H1 (cell line): ENCODE measurements at regions not wholly inside any gene's neighbourhood (a gene's known extent, or its start where the extent isn't known, plus 50 kb on each side); places are given as distances from the start of the nearest gene placed in this dataset.

Source experiments
- CTCF ChIA-PET: fragments of 300-600 bp; sonication (Branson Sonifier 250); formaldehyde crosslinking; loops from one replicate; lab custom pipeline; 2021; ENCODE audit not compliant: partially characterized antibody; lab: Charles Lee
- POLR2A ChIA-PET: fragments of 300-600 bp; sonication (Branson Sonifier 250); formaldehyde crosslinking; loops from one replicate; lab custom pipeline; 2021; ENCODE audit warnings: inconsistent platforms; ENCODE audit not compliant: partially characterized antibody; lab: Charles Lee
- DNase-seq, 2 experiments: peaks; one replicate each; pipeline versions ENCODE4 v3.0.0 to v3.0.0-alpha.2; 2010 to 2022; ENCODE audit warnings: low spot score in 2 of 2, low read depth in 1 of 2, mixed read lengths in 1 of 2
- FAIRE-seq: peaks from 2 replicates; lab custom pipeline; 2011; peaks lifted over from hg19 to GRCh38; lab: Jason Lieb, UNC
- H2AFZ ChIP-seq: 2 replicates; pipeline ENCODE4 v1.8.1; 2012; ENCODE audit warnings: low read length, inconsistent platforms
- H2AK5ac ChIP-seq: 2 replicates; pipeline ENCODE4 v1.6.1; 2013; ENCODE audit warnings: low read depth, low read length
- H2BK120ac ChIP-seq: replicated peaks from 2 replicates; pipeline ENCODE3; 2013; ENCODE audit warnings: low read depth, low read length, inconsistent platforms
- H2BK12ac ChIP-seq: 2 replicates; pipeline ENCODE4 v1.6.1; 2013; ENCODE audit warnings: low read depth, low read length
- H2BK15ac ChIP-seq: 2 replicates; pipeline ENCODE4 v1.6.1; 2013; ENCODE audit warnings: low read length
- H2BK20ac ChIP-seq: 2 replicates; pipeline ENCODE4 v1.6.1; 2013; ENCODE audit warnings: low read length
- H2BK5ac ChIP-seq: 2 replicates; pipeline ENCODE4 v1.6.1; 2013; ENCODE audit warnings: low read depth, low read length
- H3K14ac ChIP-seq: 2 replicates; pipeline ENCODE4 v1.6.1; 2013; ENCODE audit warnings: inconsistent platforms; ENCODE audit not compliant: insufficient read length
- H3K18ac ChIP-seq: 2 replicates; pipeline ENCODE4 v1.6.1; 2013; ENCODE audit warnings: low read length; ENCODE audit errors: extremely low read depth
- H3K23ac ChIP-seq: 2 replicates; pipeline ENCODE4 v1.6.1; 2013; ENCODE audit warnings: inconsistent platforms; ENCODE audit not compliant: insufficient read length
- H3K23me2 ChIP-seq: 2 replicates; pipeline ENCODE4 v1.6.1; 2013; ENCODE audit warnings: low read depth, low read length
- H3K27ac ChIP-seq: 2 replicates; pipeline ENCODE4 v1.6.1; 2011; ENCODE audit warnings: low read depth, low read length, inconsistent platforms
- H3K27me3 ChIP-seq, 4 experiments: replicated peaks in 1 of 4; 1 replicate in 1 of 4; 2 replicates in 3 of 4; pipeline versions ENCODE4 v1.6.1 to v1.8.1; 2011 to 2013; ENCODE audit warnings: low read length in 3 of 4, mild to moderate bottlenecking in 3 of 4, inconsistent platforms in 2 of 4, mixed read lengths in 2 of 4, moderate library complexity in 1 of 4; ENCODE audit not compliant: control insufficient read depth in 3 of 4, insufficient read depth in 3 of 4; ENCODE audit errors: extremely low read depth in 1 of 4
- H3K36me3 ChIP-seq, 4 experiments: 2 replicates each; pipeline versions ENCODE4 v1.6.1 to v1.8.1; 2011 to 2013; ENCODE audit warnings: mild to moderate bottlenecking in 4 of 4, low read length in 3 of 4, moderate library complexity in 2 of 4, control low read depth in 1 of 4, inconsistent platforms in 1 of 4; ENCODE audit not compliant: insufficient read depth in 4 of 4, control insufficient read depth in 2 of 4
- H3K4ac ChIP-seq: replicated peaks from 2 replicates; pipeline ENCODE3; 2013; ENCODE audit warnings: low read length, low read depth, mixed read lengths, inconsistent platforms; ENCODE audit not compliant: insufficient read length
- H3K4me1 ChIP-seq, 4 experiments: replicated peaks in 1 of 4; 1 replicate in 1 of 4; 2 replicates in 3 of 4; pipeline versions ENCODE4 v1.6.1 to v1.8.1; 2011 to 2013; ENCODE audit warnings: low read length in 3 of 4, inconsistent platforms in 2 of 4, mixed read lengths in 1 of 4; ENCODE audit not compliant: insufficient read depth in 4 of 4, control insufficient read depth in 3 of 4
- H3K4me2 ChIP-seq, 2 experiments: 2 replicates each; pipeline versions ENCODE4 v1.6.1 to v1.8.1; 2011 to 2013; ENCODE audit warnings: low read depth in 2 of 2, low read length in 2 of 2, control low read depth in 1 of 2, inconsistent platforms in 1 of 2, mild to moderate bottlenecking in 1 of 2; ENCODE audit not compliant: insufficient read depth in 1 of 2
- H3K4me3 ChIP-seq, 4 experiments: fragments of 200-600, 300-600 bp in 1 of 4; sonication (generic), shearing (Covaris generic), sonication (Bioruptor Twin) in 1 of 4; 2 replicates each; pipeline versions ENCODE4 v1.5.1 to v1.8.1; 2011 to 2016; ENCODE audit warnings: low read length in 4 of 4, low read depth in 3 of 4, control low read depth in 2 of 4, inconsistent platforms in 2 of 4, mild to moderate bottlenecking in 2 of 4, mixed read lengths in 1 of 4, moderate library complexity in 1 of 4; ENCODE audit not compliant: insufficient read depth in 2 of 4; ENCODE audit errors: extremely low read depth in 1 of 4
- H3K56ac ChIP-seq: replicated peaks from 2 replicates; pipeline ENCODE3; 2013; ENCODE audit warnings: low read depth, mild to moderate bottlenecking, mixed read lengths, low read length, inconsistent platforms; ENCODE audit not compliant: insufficient read length
- H3K79me1 ChIP-seq: 2 replicates; pipeline ENCODE4 v1.6.1; 2013; ENCODE audit warnings: low read depth, low read length, control low read depth
- H3K79me2 ChIP-seq, 2 experiments: 2 replicates each; pipeline versions ENCODE4 v1.6.1 to v1.8.1; 2012 to 2013; ENCODE audit warnings: low read length in 2 of 2, mild to moderate bottlenecking in 2 of 2, inconsistent platforms in 1 of 2; ENCODE audit not compliant: insufficient read depth in 2 of 2, control insufficient read depth in 1 of 2
- H3K9ac ChIP-seq, 4 experiments: replicated peaks in 1 of 4; 1 replicate in 1 of 4; 2 replicates in 3 of 4; pipeline versions ENCODE4 v1.6.1 to v1.8.1; 2011 to 2013; ENCODE audit warnings: low read depth in 3 of 4, low read length in 3 of 4, control low read depth in 2 of 4, mild to moderate bottlenecking in 2 of 4, moderate library complexity in 2 of 4, inconsistent platforms in 1 of 4; ENCODE audit errors: extremely low read depth in 1 of 4
- H3K9me3 ChIP-seq, 2 experiments: 2 replicates each; pipeline versions ENCODE4 v1.6.1 to v1.8.1; 2012 to 2013; ENCODE audit warnings: mild to moderate bottlenecking in 2 of 2, moderate library complexity in 2 of 2, control low read depth in 1 of 2, inconsistent platforms in 1 of 2, low read depth in 1 of 2, low read length in 1 of 2, mixed read lengths in 1 of 2; ENCODE audit not compliant: insufficient read depth in 2 of 2
- H4K20me1 ChIP-seq, 2 experiments: replicated peaks in 1 of 2; 2 replicates each; pipeline versions ENCODE3 to v1.8.1; 2011 to 2013; ENCODE audit warnings: inconsistent platforms in 2 of 2, low read length in 2 of 2, mild to moderate bottlenecking in 1 of 2; ENCODE audit not compliant: insufficient read depth in 2 of 2, control insufficient read depth in 1 of 2
- H4K5ac ChIP-seq: 2 replicates; pipeline ENCODE4 v1.6.1; 2013; ENCODE audit warnings: low read length, low read depth, mixed read lengths, inconsistent platforms; ENCODE audit not compliant: insufficient read length
- H4K8ac ChIP-seq: 2 replicates; pipeline ENCODE4 v1.8.0; 2013; ENCODE audit warnings: mild to moderate bottlenecking, moderate library complexity, low read length, inconsistent platforms; ENCODE audit not compliant: insufficient read depth; ENCODE audit errors: extremely low read depth
- H4K91ac ChIP-seq: replicated peaks from 2 replicates; pipeline ENCODE3; 2013; ENCODE audit warnings: low read length, mixed read lengths, inconsistent platforms; ENCODE audit not compliant: insufficient read length
- BRCA1 ChIP-seq: IDR thresholded peaks from 2 replicates; pipeline ENCODE4 v1.6.1; 2012; ENCODE audit warnings: low read depth, low read length, improper control_type of control experiment
- CHD2 ChIP-seq: IDR thresholded peaks from 2 replicates; pipeline ENCODE4 v1.6.1; 2012; ENCODE audit warnings: low read length, improper control_type of control experiment
- WGBS, 2 experiments: shearing (Covaris generic) in 1 of 2; methylation state at CpG; one replicate each; pipeline versions ENCODE4 v1.1.6 to v1.1.7; 2013 to 2015; ENCODE audit warnings: low lambda C conversion rate in 2 of 2, mixed read lengths in 2 of 2, inconsistent platforms in 1 of 2, low coverage in 1 of 2, missing lambda C conversion rate in 1 of 2; ENCODE audit not compliant: insufficient replicate concordance in 2 of 2, insufficient coverage in 1 of 2, insufficient read length in 1 of 2; ENCODE audit errors: extremely low coverage in 1 of 2, missing lambda C conversion rate in 1 of 2; 5-methylcytosine and 5-hydroxymethylcytosine counted together

DNA sequence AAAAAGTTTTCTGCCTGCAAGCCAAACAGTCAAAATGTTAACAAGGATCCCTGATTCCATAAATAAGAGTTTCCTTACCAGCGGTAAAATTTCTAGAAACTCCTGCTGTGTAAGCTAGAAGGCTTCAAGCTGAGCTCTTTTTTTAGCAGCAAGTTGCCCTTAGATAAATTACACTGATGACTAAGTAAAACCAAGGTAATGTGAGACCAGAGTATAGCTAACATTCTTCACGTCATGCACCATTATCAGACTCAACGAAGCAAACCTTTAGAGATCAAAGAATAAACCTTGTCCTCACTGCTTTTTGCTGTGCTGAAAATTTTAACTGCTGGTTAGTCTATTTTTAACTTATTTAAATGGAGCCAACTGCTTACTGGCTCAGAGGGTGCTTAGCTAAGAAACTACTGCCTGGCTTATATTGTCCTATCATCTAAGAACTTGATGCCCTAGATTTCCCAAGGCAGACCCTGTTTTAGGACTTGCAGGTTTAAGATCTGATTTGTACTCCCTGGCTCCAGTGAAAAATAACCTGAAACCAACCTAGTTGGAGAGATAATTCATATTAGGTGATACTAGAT is 900.7 kb downstream of the JRKL start:
- 54% methylated on average over 3 of the region's 3 CpGs; no CpG with 5 or more reads in 1 of the 2 experiments for WGBS, 2 experiments
- Histone ChIP-seq H3K4me3 (no peak overlapping the region), H3K14ac (no peak overlapping the region), H3K18ac (no peak overlapping the region), H4K5ac (no peak overlapping the region), H4K20me1 (no peaks in the 10 kb centered on the region), H4K91ac (no peak overlapping the region), H3K27me3 (no peaks in the 10 kb centered on the region), H3K36me3 (peaks cover 0 to 2% (median 0%) of the 10 kb centered on the region in 4 experiments; a peak in 1 of 8 replicates), H3K4me2 (no peak overlapping the region), H2BK120ac (no peak overlapping the region), H3K4me1 (no peaks in the 10 kb centered on the region), H2BK12ac (no peak overlapping the region), H3K23me2 (no peaks in the 10 kb centered on the region), H2BK15ac (no peak overlapping the region), H4K8ac (no peak overlapping the region), H3K56ac (no peak overlapping the region), H2BK20ac (no peak overlapping the region), H2AK5ac (no peak overlapping the region), H3K79me1 (no peaks in the 10 kb centered on the region), H2AFZ (no peak overlapping the region), H3K4ac (no peak overlapping the region), H3K27ac (no peak overlapping the region), H3K9me3 (peaks cover 9 to 12% of the 10 kb centered on the region in 2 experiments; a peak in 2 of 4 replicates), H3K79me2 (no peaks in the 10 kb centered on the region), H3K23ac (no peak overlapping the region), H2BK5ac (no peak overlapping the region), H3K9ac (no peak overlapping the region)
- DNase-seq, result no peak
- ChIA-PET POLR2A (no interaction called here), CTCF (interaction anchor here (0.9 to 1.2 kb wide), 2 partner anchors 14 to 21 kb away, joined by 3 read pairs; no protein-coding TSS in a partner anchor)
- no peak for TF ChIP-seq BRCA1
- no peak for TF ChIP-seq CHD2
- no peak for FAIRE-seq
